HEK293 (cell line): ENCODE measurements at regions not wholly inside any gene's neighbourhood (a gene's known extent, or its start where the extent isn't known, plus 50 kb on each side); places are given as distances from the start of the nearest gene placed in this dataset.

ENCODE experiments used
- CTCF ChIP-seq: fragments of 450-650 bp; formaldehyde crosslinking; IDR thresholded peaks from 2 replicates; pipeline ENCODE4 v1.5.1; 2016; ENCODE audit warnings: missing biosample characterization, missing genetic modification characterization
- REST ChIP-seq: fragments of 450-650 bp; formaldehyde crosslinking; IDR thresholded peaks from 2 replicates; pipeline ENCODE4 v1.5.1; 2016; ENCODE audit warnings: missing biosample characterization, missing genetic modification characterization
- TCF7L2 ChIP-seq: IDR thresholded peaks from 2 replicates; pipeline ENCODE4 v1.6.1; 2011; ENCODE audit warnings: low read depth, mild to moderate bottlenecking, inconsistent platforms, low read length, moderate library complexity, borderline replicate concordance
- TSHZ1 ChIP-seq: fragments of 450-650 bp; formaldehyde crosslinking; IDR thresholded peaks from 2 replicates; pipeline ENCODE4 v1.5.1; 2016; ENCODE audit warnings: missing biosample characterization, missing genetic modification characterization, borderline replicate concordance
- ZBTB44 ChIP-seq: fragments of 450-650 bp; IDR thresholded peaks from 2 replicates; pipeline ENCODE4 v1.5.1; 2018; ENCODE audit warnings: missing biosample characterization, mild to moderate bottlenecking, missing genetic modification characterization
- ZFP3 ChIP-seq: fragments of 450-650 bp; formaldehyde crosslinking; IDR thresholded peaks from 2 replicates; pipeline ENCODE4 v1.5.1; 2016; ENCODE audit warnings: low read depth, missing biosample characterization, missing genetic modification characterization
- ZNF148 ChIP-seq: fragments of 450-650 bp; formaldehyde crosslinking; IDR thresholded peaks from 2 replicates; pipeline ENCODE4 v1.5.0; 2017; ENCODE audit warnings: missing biosample characterization, missing genetic modification characterization, borderline replicate concordance
- ZNF292 ChIP-seq: fragments of 450-650 bp; formaldehyde crosslinking; IDR thresholded peaks from 2 replicates; pipeline ENCODE4 v1.5.1; 2016; ENCODE audit warnings: low read depth, missing biosample characterization, missing genetic modification characterization, borderline replicate concordance
- ZNF473 ChIP-seq: fragments of 450-650 bp; formaldehyde crosslinking; IDR thresholded peaks from 2 replicates; pipeline ENCODE4 v1.5.1; 2017; ENCODE audit warnings: missing biosample characterization, missing genetic modification characterization
- TF ChIP-seq, protein P1 (sequence below): fragments of 450-650 bp; formaldehyde crosslinking; IDR thresholded peaks from 2 replicates; pipeline ENCODE4 v1.5.1; 2016; ENCODE audit warnings: missing biosample characterization, missing genetic modification characterization
- TF ChIP-seq, protein P2 (sequence below): fragments of 450-650 bp; IDR thresholded peaks from 2 replicates; pipeline ENCODE4 v1.5.1; 2018; ENCODE audit warnings: missing biosample characterization, missing genetic modification characterization

GRCh38 chr4:112073181-112073580 is 72.1 kb upstream of the FAM241A start:
- TF ChIP-seq CTCF = no peak
- no peak for TF ChIP-seq ZNF148 (tag by site-specific recombination)
- TF ChIP-seq REST (tag by site-specific recombination) = no peak
- TF ChIP-seq ZNF473 = no peak
- TF ChIP-seq ZNF292 (tag by site-specific recombination) = no peak
- TF ChIP-seq, protein P1, sequence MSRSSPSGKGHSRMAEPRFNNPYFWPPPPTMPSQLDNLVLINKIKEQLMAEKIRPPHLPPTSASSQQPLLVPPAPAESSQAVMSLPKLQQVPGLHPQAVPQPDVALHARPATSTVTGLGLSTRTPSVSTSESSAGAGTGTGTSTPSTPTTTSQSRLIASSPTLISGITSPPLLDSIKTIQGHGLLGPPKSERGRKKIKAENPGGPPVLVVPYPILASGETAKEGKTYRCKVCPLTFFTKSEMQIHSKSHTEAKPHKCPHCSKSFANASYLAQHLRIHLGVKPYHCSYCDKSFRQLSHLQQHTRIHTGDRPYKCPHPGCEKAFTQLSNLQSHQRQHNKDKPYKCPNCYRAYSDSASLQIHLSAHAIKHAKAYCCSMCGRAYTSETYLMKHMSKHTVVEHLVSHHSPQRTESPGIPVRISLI = no peak
- TF ChIP-seq, protein P2, sequence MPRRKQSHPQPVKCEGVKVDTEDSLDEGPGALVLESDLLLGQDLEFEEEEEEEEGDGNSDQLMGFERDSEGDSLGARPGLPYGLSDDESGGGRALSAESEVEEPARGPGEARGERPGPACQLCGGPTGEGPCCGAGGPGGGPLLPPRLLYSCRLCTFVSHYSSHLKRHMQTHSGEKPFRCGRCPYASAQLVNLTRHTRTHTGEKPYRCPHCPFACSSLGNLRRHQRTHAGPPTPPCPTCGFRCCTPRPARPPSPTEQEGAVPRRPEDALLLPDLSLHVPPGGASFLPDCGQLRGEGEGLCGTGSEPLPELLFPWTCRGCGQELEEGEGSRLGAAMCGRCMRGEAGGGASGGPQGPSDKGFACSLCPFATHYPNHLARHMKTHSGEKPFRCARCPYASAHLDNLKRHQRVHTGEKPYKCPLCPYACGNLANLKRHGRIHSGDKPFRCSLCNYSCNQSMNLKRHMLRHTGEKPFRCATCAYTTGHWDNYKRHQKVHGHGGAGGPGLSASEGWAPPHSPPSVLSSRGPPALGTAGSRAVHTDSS (tag by site-specific recombination) = no peak
- no peak for TF ChIP-seq ZBTB44 (tag by site-specific recombination)
- no peak for TF ChIP-seq TSHZ1 (tag by site-specific recombination)
- no peak for TF ChIP-seq ZFP3
- TF ChIP-seq TCF7L2 = no peak
